ENCODE measurements at regions not wholly inside any gene's neighbourhood (a gene's known extent, or its start where the extent isn't known, plus 50 kb on each side); places are given as distances from the start of the nearest gene placed in this dataset.
"Not testable (repeated sequence)": the region's sequence is repeated elsewhere in the genome, so short reads cannot be mapped to it uniquely, and the experiment has no call there.

DNA sequence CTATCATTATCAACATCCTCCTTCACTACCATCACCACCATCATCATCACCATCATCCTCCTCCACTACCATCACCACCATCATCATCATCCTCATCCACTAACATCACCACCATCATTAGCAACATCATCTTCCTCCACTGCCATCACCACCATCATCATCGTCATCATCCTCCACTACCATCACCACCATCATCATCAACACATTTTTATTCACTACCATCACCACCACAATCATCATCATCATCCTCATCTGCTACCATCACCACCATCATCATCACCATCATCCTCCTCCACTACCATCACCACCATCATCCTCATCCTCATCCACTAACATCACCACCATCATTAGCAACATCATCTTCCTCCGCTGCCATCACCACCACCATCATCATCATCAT, 639.2 kb upstream of the RBFOX1 start:
- H3K4me2 ChIP-seq (ENCODE audit: low read depth, low read length); in situ Hi-C loops (cut with HindIII; ENCODE audit: extremely low pct_ligation_motif_present, low pct_unique_long_range_greater_than_20kb); H3K4me3 ChIP-seq (replicated peaks in 1 of 3; ENCODE audit: insufficient read depth in 1 of 3, low read depth in 2 of 3, low read length in 3 of 3); FAIRE-seq; H3K4me1 ChIP-seq (ENCODE audit: insufficient read depth, low read length); H3K27ac ChIP-seq (ENCODE audit: extremely low read length, insufficient read depth, low read length); H3K36me3 ChIP-seq (replicated peaks in 1 of 2; ENCODE audit: control insufficient read depth in 1 of 2, insufficient read depth in 2 of 2, low read length in 2 of 2); intact Hi-C loops (cut with micrococcal nuclease; ENCODE audit: unreplicated experiment); POLR2A ChIA-PET; ATAC-seq; H3K79me2 ChIP-seq (ENCODE audit: insufficient read depth, low read length); CTCF ChIA-PET (ENCODE audit: low intra/inter-chr PET ratio, low total read pairs); H3K27me3 ChIP-seq (ENCODE audit: control insufficient read depth in 1 of 2, insufficient read depth in 2 of 2, low read length in 2 of 2); H3K9ac ChIP-seq (ENCODE audit: insufficient read depth, low read depth, low read length); BruUV-seq (replicated peaks); H4K20me1 ChIP-seq (ENCODE audit: insufficient read depth, low read length); H2AFZ ChIP-seq (ENCODE audit: low read length); DNase-seq (ENCODE audit: low spot score); TF ChIP-seq CREB1, ATF7 (CRISPR knock-in tag; IDR thresholded peaks at IDR 0.05): not testable (repeated sequence)
- TF ChIP-seq CREB1 (IDR thresholded peaks at IDR 0.05), result peak; percentile 93
- TF ChIP-seq ATF7 (IDR thresholded peaks at IDR 0.05), result 0 out of 2 replicates have a peak, but pooled peaks have one; percentile 1
- peaks cover 16% of the 10 kb centered on the region for H3K9me3 ChIP-seq (ENCODE audit: low read length)
- 3% methylated on average over 2 of the region's 2 CpGs for WGBS (ENCODE audit: low lambda C conversion rate)

DNA sequence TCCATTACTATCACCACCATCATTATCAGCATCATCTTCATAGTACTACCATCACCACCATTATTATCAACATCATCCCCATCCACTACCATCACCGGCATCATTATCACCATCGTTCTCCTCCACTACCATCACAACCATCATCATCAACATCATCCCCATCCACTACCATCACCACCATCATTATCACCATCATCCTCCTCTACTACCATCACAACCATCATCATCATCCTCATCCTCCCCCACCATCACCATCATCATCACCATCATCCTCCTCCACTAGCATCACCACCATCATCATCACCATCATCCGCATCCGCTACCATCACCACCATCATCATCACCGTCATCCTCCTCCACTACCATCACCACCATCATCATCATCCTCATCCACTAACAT, 639.8 kb upstream of the RBFOX1 start:
- no peak overlapping the region for H3K27ac ChIP-seq (ENCODE audit: extremely low read length, insufficient read depth, low read length)
- ChIA-PET CTCF (ENCODE audit: low intra/inter-chr PET ratio, low total read pairs) (no interaction called here), POLR2A (no interaction called here)
- H3K4me3 ChIP-seq (replicated peaks in 1 of 3; ENCODE audit: insufficient read depth in 1 of 3, low read depth in 2 of 3, low read length in 3 of 3), result no peak overlapping the region
- ATAC-seq (no peak), DNase-seq (ENCODE audit: low spot score) (no peak), FAIRE-seq (no peak)
- H4K20me1 ChIP-seq (ENCODE audit: insufficient read depth, low read length), result no peaks in the 10 kb centered on the region
- intact Hi-C loops (cut with micrococcal nuclease; ENCODE audit: unreplicated experiment), result no loop called here
- no TSS peak for BruUV-seq (replicated peaks)
- peak; percentile 57; the same call in 1 of the 2 replicates for TF ChIP-seq CREB1 (IDR thresholded peaks at IDR 0.05)
- TF ChIP-seq CREB1 (CRISPR knock-in tag; IDR thresholded peaks at IDR 0.05), result no peak
- TF ChIP-seq, protein P1, sequence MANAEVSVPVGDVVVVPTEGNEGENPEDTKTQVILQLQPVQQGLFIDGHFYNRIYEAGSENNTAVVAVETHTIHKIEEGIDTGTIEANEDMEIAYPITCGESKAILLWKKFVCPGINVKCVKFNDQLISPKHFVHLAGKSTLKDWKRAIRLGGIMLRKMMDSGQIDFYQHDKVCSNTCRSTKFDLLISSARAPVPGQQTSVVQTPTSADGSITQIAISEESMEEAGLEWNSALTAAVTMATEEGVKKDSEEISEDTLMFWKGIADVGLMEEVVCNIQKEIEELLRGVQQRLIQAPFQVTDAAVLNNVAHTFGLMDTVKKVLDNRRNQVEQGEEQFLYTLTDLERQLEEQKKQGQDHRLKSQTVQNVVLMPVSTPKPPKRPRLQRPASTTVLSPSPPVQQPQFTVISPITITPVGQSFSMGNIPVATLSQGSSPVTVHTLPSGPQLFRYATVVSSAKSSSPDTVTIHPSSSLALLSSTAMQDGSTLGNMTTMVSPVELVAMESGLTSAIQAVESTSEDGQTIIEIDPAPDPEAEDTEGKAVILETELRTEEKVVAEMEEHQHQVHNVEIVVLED (CRISPR knock-in tag; IDR thresholded peaks at IDR 0.05; ENCODE audit: borderline replicate concordance), result no peak
- H3K79me2 ChIP-seq (ENCODE audit: insufficient read depth, low read length), result no peaks in the 10 kb centered on the region
- whole genome bisulfite sequencing (ENCODE audit: low lambda C conversion rate), result 28% methylated on average over 5 of the region's 5 CpGs
- H3K9ac ChIP-seq (ENCODE audit: insufficient read depth, low read depth, low read length), result no peak overlapping the region
- no peak overlapping the region for H2AFZ ChIP-seq (ENCODE audit: low read length)
- no peaks in the 10 kb centered on the region for H3K36me3 ChIP-seq (replicated peaks in 1 of 2; ENCODE audit: control insufficient read depth in 1 of 2, insufficient read depth in 2 of 2, low read length in 2 of 2)
- no peaks in the 10 kb centered on the region for H3K27me3 ChIP-seq (ENCODE audit: control insufficient read depth in 1 of 2, insufficient read depth in 2 of 2, low read length in 2 of 2)
- no peaks in the 10 kb centered on the region for H3K4me1 ChIP-seq (ENCODE audit: insufficient read depth, low read length)
- H3K9me3 ChIP-seq (ENCODE audit: low read length), result peaks cover 17% of the 10 kb centered on the region
- in situ Hi-C loops (cut with HindIII; ENCODE audit: extremely low pct_ligation_motif_present, low pct_unique_long_range_greater_than_20kb), result no loop called here
- no peak overlapping the region for H3K4me2 ChIP-seq (ENCODE audit: low read depth, low read length)

Measured in HepG2 (cell line).